GM19328 (cell line): ENCODE measurements at regions not wholly inside any gene's neighbourhood (a gene's known extent, or its start where the extent isn't known, plus 50 kb on each side); places are given as distances from the start of the nearest gene placed in this dataset.

Source experiments
- ATAC-seq: cut with Tn5 transposase; IDR thresholded peaks from one replicate; pipeline ENCODE4 v1.9.1; 2021; ENCODE audit warnings: mild to moderate bottlenecking, moderate library complexity; ENCODE audit not compliant: unreplicated experiment

- ATAC-seq: no peak
These were observed 122.9 kb upstream of the MGMT start for GRCh38 chr10:129344103-129344502.

GRCh38 chr10:129344731-129345355 lies 122.2 kb upstream of the MGMT start:
- ATAC-seq: no peak

- ATAC-seq: no peak
These were observed 121.3 kb upstream of the MGMT start for GRCh38 chr10:129345763-129346162.

- ATAC-seq: no peak
These were observed 116.4 kb upstream of the MGMT start for GRCh38 chr10:129350690-129351089.

- ATAC-seq: no peak
These were observed 113.9 kb upstream of the MGMT start for GRCh38 chr10:129353101-129353500.

- no peak for ATAC-seq
These were observed 107.0 kb upstream of the MGMT start for GRCh38 chr10:129360046-129360445.

- no peak for ATAC-seq
These were observed 105.2 kb upstream of the MGMT start for GRCh38 chr10:129361676-129362376.

- no peak for ATAC-seq
These were observed 102.1 kb upstream of the MGMT start for GRCh38 chr10:129364949-129365348.

GRCh38 chr10:129365767-129366402 lies 101.2 kb upstream of the MGMT start:
- ATAC-seq: no peak

- no peak for ATAC-seq
These were observed 100.6 kb upstream of the MGMT start for GRCh38 chr10:129366450-129366849.

- ATAC-seq: no peak
These were observed 97.5 kb upstream of the MGMT start for GRCh38 chr10:129369566-129369965.

GRCh38 chr10:129371541-129371940 lies 95.5 kb upstream of the MGMT start:
- no peak for ATAC-seq

GRCh38 chr10:129372172-129372571 lies 94.9 kb upstream of the MGMT start:
- no peak for ATAC-seq

GRCh38 chr10:129373231-129373630 lies 93.8 kb upstream of the MGMT start:
- no peak for ATAC-seq

GRCh38 chr10:129373718-129374117 lies 93.3 kb upstream of the MGMT start:
- no peak for ATAC-seq

- ATAC-seq: no peak
These were observed 91.9 kb upstream of the MGMT start for GRCh38 chr10:129375171-129375570.

GRCh38 chr10:129375912-129376311 lies 91.1 kb upstream of the MGMT start:
- ATAC-seq: no peak

- no peak for ATAC-seq
These were observed 86.8 kb upstream of the MGMT start for GRCh38 chr10:129380279-129380678.

- ATAC-seq: no peak
These were observed 85.3 kb upstream of the MGMT start for GRCh38 chr10:129381741-129382140.

GRCh38 chr10:129382401-129382800 lies 84.6 kb upstream of the MGMT start:
- ATAC-seq: no peak

GRCh38 chr10:129383651-129384050 lies 83.4 kb upstream of the MGMT start:
- ATAC-seq: no peak

GRCh38 chr10:129385600-129385999 lies 81.4 kb upstream of the MGMT start:
- no peak for ATAC-seq
